NCI-H1694 (cell line): ENCODE measurements at regions not wholly inside any gene's neighbourhood (a gene's known extent, or its start where the extent isn't known, plus 50 kb on each side); places are given as distances from the start of the nearest gene placed in this dataset.
"Not testable (repeated sequence)": the region's sequence is repeated elsewhere in the genome, so short reads cannot be mapped to it uniquely, and the experiment has no call there.

Source experiments
- DNase-seq: peaks from one replicate; lab custom pipeline; 2025; lab: John Stamatoyannopoulos, UW

- DNase-seq = not testable (repeated sequence)
Observed at GRCh38 chr21:41610840-41611115, 102.8 kb upstream of the TMPRSS2 start.

GRCh38 chr21:41610042-41610839, 102.3 kb upstream of the TMPRSS2 start:
- no peak for DNase-seq

- DNase-seq = no peak
Observed at GRCh38 chr21:41606706-41607105, 98.7 kb upstream of the TMPRSS2 start.

GRCh38 chr21:41605934-41606285, 98.0 kb upstream of the TMPRSS2 start:
- no peak for DNase-seq

- no peak for DNase-seq
Observed at GRCh38 chr21:41605178-41605933, 97.4 kb upstream of the TMPRSS2 start.

- DNase-seq = no peak
Observed at GRCh38 chr21:41604583-41605041, 96.7 kb upstream of the TMPRSS2 start.

GRCh38 chr21:41603476-41603875, 95.5 kb upstream of the TMPRSS2 start:
- no peak for DNase-seq

- DNase-seq = no peak
Observed at GRCh38 chr21:41602531-41602930, 94.6 kb upstream of the TMPRSS2 start.

- DNase-seq = no peak
Observed at GRCh38 chr21:41601573-41602368, 93.8 kb upstream of the TMPRSS2 start.

- DNase-seq = no peak
Observed at GRCh38 chr21:41600961-41601572, 93.1 kb upstream of the TMPRSS2 start.

- no peak for DNase-seq
Observed at GRCh38 chr21:41600556-41600955, 92.6 kb upstream of the TMPRSS2 start.

- DNase-seq = no peak
Observed at GRCh38 chr21:41600116-41600515, 92.2 kb upstream of the TMPRSS2 start.

GRCh38 chr21:41598561-41599431, 90.8 kb upstream of the TMPRSS2 start:
- DNase-seq = no peak

- no peak for DNase-seq
Observed at GRCh38 chr21:41597811-41598231, 89.9 kb upstream of the TMPRSS2 start.

GRCh38 chr21:41597227-41597626, 89.3 kb upstream of the TMPRSS2 start:
- DNase-seq = no peak

- no peak for DNase-seq
Observed at GRCh38 chr21:41596241-41596925, 88.4 kb upstream of the TMPRSS2 start.

- DNase-seq = no peak
Observed at GRCh38 chr21:41594268-41594667, 86.3 kb upstream of the TMPRSS2 start.

GRCh38 chr21:41593760-41594138, 85.8 kb upstream of the TMPRSS2 start:
- DNase-seq = no peak

GRCh38 chr21:41593051-41593759, 85.2 kb upstream of the TMPRSS2 start:
- DNase-seq = no peak

GRCh38 chr21:41589620-41590175, 81.7 kb upstream of the TMPRSS2 start:
- no peak for DNase-seq
